GM19035 (cell line): ENCODE measurements at regions not wholly inside any gene's neighbourhood (a gene's known extent, or its start where the extent isn't known, plus 50 kb on each side); places are given as distances from the start of the nearest gene placed in this dataset.

Experiments
- ATAC-seq: cut with Tn5 transposase; IDR thresholded peaks from one replicate; pipeline ENCODE4 v1.9.1; 2021; ENCODE audit not compliant: unreplicated experiment

DNA sequence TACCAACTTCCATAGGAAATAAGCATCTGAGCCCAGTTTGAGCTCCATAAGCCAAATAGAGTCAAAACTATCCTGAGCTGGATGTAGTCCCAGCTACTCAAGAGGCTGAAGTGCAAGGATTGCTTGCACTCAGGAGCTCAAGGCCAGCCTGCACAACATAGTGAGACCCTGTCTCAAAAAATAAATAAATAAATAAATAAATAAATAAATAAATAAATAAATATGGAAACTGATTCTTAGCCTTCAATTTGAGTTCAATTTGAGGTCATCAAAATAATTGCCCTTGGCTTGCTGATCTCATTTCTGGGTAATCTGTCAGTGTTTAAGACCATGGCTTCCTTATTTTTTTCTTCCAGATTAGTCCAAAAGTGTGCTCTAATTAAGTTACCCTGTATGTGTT lies 184.9 kb upstream of the CDH20 start:
- ATAC-seq = no peak

DNA sequence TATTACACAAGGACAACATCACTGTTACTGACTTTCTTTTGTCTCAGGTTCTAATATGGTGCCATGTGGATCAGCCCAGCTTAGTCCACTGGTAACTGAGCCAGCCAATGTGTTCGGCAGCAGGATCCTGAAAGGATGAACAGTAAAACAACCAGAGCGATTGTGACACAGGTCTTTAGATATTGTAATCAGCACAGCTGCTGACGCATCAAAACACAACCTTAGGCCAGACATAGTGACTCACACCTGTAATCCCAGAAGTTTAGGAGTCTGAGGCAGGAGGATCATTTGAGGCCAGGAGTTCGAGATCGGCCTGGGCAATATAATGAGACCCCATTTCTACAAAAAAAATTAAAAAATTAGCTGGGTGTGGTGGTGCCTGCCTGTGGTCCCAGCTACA lies 183.4 kb upstream of the CDH20 start:
- no peak for ATAC-seq

DNA sequence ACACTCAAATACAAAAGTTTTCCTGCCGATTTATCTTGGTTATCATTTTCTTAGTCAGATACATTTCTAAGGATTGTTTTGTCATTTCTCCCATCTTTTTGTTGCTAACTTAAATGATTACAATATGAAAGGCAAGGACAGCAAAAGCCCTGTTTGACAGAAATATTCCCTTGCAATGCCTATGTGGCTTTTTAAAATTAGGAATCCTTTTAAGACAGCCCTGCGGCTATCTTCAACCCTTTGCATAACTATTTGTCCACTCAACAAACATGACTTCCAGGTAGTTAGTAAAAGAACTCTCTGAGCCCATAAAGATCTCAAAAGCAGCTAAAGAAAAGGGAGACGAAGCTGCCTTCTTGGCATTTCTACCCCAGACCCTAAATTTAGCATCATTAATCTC lies 179.7 kb upstream of the CDH20 start:
- ATAC-seq = no peak

DNA sequence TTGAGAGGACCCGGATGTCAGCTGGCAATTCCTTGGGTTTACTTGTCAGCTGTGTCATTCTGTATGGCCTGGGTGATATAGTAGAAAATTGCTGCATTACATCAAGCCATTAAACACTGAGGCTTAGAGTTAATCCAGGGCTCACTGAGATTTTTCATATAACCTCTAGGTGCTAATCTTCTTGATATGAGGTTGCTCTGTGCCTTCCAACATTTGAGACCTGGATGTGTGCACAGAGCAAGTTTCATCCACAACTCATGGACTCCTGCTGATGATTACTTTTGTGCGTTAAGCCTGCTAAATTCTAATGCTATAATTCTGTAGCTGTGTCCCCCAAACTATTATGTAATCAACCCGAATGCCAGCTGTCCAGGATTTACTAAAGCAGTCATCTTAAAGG lies 178.4 kb upstream of the CDH20 start:
- ATAC-seq = no peak

DNA sequence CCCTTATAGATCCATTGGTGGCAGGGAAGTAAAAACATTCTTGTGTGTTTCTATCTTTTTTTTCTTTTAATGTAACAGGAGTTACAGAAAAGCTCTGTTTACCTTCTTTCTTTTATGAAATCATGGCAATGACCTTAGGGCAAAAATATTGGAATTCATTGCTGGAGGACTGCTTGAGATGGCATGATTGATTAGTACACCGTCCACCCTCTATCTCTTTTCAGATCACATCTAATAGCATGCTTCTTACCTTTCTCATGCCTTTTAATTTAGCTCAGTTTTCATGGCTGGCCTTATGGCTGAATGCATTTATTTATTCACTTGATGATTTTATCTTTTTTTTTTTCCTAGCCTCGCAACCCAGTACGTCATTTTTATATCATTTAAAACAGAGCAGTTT lies 177.6 kb upstream of the CDH20 start:
- no peak for ATAC-seq

DNA sequence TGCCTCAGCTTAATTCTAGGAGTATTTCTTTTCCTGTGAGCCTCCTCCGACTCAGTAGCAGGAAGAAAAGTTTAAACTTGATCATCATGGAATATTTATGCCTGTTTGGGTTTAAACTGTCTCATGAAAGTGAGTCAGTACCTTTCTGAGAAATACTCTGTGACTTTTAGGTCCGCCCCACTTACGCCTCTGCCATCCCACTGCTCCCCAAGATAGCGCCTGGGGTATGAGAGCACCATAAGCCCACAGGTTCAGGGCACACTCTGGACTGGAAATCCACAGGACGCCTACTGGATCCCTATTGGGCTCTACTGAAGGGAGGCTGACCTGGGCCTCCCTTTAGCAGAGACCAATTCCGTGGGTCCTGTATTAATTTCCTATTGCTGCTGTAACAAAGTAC lies 175.8 kb upstream of the CDH20 start:
- ATAC-seq = no peak

DNA sequence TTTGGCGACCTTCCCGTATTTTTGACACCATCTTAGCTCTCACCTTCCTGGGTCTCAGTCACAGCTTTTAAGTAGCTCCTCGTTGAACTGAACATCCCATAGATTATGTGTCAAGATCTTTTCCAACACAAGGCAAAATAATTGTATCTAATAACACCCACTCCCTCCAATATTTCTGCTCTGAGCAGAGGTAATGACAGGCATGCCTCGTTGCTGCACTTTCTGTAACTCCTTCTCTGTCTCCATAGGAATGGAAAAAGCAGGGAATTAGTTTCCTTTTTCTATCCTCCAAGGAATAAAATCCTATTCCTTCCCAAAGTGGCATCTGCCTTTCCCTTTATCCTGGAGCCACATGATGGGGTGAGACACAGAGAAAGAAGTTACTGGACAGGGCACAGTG lies 174.0 kb upstream of the CDH20 start:
- no peak for ATAC-seq

DNA sequence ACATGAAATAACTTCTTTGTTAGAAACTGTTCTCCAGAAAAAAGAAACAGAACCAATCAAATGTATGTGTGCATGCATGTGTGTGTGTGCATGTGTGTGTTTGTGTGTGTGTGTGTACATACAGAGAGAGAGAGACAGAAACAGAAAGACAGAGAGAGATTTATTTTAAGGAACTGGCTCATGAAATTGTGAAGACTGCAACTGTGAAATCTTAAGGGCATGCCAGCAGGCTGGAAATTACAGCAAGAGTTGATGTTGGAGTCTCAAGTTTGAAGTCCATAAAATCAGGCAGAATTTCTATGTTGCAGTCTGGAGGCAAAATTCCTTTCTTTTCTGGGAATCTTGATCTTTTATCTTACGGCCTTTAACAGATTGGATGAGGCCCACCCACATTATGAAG lies 168.9 kb upstream of the CDH20 start:
- ATAC-seq = no peak

DNA sequence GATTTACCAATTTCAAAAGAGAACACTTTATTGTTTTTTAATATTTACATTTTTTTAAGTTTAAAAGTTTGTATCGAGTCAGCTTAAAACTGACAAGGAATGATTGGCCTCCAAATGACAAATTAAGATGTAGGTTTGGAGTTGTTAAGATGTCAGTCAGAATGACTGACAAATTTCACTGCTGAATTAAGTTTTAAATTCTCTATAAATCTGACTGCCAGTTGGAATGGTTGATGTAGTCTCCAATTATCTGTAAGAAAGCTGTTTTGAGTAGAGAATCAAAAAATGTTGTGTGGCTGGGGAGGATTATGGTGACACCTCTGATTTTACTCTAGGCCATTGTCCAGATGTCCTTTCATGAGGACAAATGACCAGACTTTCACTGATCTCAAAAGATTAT lies 165.3 kb upstream of the CDH20 start:
- no peak for ATAC-seq

DNA sequence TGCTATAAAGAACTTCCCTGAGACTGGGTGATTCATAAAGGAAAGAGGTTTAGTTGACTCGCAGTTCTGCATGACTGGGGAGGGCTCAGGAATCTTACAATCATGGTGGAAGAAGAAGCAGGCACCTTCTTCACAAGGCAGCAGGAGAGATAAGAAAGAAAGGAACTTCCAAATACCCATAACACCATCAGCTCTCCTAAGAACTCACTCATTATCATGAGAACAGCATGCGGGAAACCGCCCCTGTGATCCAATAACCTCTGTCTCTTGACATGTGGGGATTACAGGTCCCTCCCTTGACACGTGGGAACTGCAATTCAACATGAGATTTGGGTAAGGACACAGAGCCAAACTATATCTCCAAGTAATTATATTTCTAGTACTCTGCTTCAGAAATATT lies 163.8 kb upstream of the CDH20 start:
- no peak for ATAC-seq

DNA sequence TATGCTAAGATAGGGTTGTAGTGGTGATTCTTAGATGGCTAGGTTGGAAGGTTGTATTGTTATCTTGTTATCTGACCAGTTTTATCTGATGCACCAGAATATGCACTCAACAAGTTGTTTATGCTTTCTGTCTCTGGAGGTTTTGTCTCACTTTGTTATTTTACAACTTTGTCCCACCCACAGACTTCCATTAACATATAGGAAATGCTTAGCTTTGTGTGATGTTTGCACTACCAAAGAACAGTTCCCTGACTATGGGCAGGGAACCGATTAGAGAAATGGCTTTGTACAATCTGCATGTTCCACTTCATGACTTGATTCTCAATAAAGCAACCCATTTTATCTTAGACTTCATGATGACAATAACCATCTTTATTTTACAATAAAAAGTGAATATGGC lies 160.6 kb upstream of the CDH20 start:
- ATAC-seq = no peak

DNA sequence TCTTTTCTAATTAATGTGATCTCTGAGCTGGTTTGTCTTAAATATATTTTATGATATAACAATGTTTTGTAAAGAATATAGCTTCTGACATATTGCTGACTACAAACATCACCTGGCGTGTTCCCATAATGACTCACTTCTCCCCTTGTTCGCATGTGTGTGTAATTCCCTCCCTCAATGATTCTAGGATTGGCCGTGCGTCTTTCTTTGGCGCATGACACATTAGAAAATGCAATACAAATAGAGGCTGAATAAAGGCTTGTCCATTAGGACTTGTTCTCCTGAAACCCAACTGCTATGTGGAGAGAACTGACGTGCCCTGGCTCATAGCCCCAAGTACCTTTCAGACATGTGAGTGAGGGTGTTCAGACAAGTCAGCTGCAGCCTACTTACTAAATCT lies 159.7 kb upstream of the CDH20 start:
- ATAC-seq = no peak

DNA sequence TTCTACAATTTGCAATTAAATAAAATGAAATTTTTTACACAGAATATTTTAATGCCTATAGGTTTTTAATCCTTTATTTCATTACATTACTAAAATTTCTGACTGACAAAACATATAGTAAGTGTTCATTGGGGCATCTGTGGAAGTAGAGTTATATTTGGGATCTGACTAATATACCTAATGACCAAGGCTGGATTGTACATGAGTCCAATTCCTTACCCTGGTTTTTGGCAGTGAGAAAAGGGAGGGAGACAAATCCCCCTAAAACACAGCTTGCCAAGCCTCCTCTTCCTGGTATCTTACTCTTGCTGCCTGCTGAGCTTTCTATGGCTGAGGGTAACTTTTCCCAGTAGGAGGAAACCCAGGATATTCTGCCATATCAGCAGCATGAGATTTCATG lies 149.4 kb upstream of the CDH20 start:
- no peak for ATAC-seq

DNA sequence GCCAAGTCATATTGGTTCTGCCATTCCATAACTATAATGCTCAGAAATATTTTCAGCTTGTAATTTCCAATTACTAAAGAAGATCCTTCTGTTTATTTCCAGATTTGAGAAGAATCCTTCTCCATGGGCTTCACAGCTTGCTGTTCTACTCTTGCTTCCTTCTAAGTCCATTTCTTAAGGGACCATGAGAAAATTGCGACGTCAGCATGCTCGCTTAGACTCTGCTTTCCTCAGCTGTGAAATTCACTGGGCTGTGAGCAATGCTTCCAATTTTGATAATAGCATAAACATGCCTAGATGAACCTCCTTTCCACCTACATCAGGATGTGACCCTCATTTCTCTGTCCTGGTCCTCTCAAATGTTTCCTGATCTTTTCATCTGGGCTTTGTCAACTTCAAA lies 145.3 kb upstream of the CDH20 start:
- no peak for ATAC-seq

DNA sequence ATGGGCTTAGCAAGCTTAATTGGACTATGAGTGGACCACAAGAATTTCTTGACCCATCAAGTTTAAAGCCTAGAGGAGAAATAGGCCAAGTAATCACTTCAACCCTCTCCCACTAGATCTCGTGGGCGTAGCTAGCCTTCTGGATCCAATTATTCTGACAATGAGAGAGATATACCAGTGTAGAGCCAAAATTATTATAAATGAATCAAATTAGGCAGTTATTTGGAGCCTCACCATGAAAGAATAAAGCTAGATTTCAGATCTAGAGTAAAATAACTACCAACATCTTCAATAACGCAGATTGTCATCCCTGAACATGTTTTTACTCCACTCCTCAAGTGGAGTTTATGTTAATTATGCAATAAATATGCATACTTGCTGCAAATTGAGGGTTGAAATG lies 143.9 kb upstream of the CDH20 start:
- no peak for ATAC-seq

DNA sequence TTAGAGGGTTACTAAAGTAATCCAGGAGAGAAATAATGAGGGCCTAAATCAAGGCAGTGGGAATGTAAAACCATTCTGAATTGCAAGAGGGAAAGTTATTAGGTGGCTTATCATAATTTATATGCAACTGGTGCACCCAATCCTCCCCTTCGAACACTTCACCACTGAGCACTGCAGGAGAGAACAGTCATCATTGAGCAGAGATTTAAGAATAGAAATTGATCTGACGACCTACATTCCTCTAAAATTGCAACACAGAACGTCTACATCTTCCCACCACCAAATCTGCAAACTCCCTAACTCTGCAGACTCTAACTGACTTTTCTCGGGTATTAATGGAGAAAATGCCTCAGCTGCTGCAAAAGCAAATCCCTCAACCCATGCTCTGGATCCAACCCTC lies 138.5 kb upstream of the CDH20 start:
- ATAC-seq = no peak

DNA sequence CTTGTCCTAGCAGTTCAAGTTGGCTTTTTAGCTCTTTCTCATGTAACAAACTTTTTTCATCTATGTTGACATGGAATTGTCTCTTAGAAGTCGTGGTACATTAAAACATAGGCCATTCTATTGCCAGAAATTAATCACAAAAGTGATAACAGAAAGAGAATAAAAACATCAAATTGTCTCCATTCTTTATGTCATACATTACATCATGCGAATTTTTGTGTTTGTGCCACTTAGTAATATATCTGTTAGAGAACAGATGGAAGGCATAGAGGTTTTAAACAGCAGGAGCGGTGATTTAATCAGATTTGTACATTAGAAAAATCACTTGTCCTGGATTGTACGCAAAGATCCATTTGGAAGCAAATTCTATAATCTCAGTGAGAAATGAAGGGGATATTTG lies 136.5 kb upstream of the CDH20 start:
- no peak for ATAC-seq

DNA sequence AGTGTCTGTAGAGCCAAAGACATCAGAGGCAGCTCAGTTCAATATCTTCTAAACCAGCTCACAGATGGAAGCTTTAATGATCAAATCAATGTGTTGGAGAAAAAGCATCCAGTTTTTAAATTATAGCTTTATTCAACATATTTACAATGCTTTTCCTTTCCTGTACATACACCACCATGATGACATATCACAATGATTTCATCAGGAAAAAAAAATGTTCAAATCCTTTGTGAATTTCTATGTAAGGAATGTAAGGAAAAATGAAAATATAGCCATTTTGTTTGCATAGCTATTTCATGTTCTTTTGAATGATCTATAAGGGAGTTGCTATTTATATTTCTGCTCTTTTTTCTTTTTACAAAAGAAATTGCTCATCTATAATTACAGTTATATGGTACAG lies 134.7 kb upstream of the CDH20 start:
- no peak for ATAC-seq

DNA sequence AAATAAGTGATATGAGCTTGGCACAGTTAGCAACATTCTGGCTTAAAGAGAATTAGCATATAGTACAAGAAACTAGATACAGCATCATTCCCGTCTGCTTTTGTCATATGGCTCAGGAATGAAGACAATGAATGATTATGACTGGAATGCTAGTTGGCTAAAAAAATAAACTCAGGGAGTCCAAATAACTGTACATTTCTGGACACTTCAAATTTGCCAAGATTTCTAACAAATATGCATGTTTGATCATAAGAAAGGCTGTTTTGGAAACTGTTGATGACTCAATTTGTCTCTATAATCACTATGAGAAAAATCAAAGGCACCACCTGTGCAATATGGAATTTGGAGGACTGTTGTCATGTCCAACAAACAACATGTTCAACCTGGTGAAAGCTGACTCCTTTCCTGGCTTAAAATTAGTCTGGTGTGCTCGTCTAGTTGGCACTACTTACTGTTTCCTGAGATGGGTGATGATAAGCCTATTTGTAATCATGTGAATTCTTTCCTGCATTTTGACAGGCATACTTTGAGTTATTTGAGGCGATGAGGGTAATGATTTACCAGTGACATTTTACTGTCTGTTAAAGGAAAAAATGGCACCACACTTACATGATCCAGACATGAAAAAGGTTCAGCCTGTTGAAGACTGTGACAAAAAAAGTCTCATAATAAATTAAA lies 133.9 kb upstream of the CDH20 start:
- ATAC-seq = no peak

DNA sequence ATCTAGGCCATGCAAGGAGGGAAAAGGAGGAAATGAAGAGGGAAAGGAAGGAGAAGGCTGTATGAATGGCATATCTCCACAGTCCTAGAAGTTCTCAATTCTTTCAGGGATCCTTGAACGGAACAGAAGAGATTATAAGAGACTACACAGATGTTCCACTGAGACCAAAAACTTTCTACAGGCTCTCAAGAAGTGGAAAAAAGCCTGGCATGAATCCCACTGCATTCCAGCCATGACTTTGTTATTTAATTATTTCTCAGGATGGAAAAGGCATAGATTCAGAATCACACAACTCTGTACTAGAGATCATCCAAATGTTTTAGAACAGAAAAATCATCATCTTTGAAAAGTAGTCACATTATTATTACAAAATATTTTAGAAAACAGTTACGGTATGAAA lies 131.7 kb upstream of the CDH20 start:
- ATAC-seq = no peak

DNA sequence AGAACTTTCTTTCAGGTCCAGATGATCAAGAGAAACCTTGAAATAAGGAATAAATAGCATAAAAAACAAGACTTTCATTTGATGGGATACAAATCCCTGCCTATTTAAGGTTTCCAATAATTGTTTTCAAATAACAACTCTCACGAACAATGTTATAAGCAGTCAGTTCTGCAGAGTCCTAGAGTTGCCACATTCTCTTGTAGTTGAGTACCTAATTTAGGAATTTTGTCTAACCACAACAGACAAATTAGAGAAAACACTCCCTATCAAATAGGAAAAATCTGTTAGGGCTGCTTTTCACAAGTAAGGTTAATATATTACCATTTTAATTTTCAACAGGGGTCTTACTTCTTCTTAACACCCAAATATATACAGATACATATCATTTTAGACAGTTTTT lies 130.1 kb upstream of the CDH20 start:
- ATAC-seq = no peak

DNA sequence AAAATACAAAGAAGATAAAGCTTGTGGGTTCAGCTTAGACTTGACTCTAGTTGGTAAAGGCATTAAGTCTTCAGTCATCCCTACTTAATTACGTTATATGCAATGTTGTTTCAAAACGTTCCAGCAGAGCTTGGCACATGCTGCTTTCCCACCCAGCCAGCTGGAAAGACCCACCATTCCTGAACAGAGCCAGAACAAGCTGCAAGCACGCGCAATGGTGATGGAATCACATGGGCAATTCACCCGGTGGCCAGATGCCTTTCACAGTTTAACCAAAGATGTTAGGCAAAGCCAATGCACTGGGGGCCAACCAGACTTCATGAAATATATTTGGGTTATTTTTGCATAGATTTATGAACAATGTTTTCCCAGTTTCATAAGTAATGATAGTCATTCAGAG lies 123.4 kb upstream of the CDH20 start:
- ATAC-seq = no peak

DNA sequence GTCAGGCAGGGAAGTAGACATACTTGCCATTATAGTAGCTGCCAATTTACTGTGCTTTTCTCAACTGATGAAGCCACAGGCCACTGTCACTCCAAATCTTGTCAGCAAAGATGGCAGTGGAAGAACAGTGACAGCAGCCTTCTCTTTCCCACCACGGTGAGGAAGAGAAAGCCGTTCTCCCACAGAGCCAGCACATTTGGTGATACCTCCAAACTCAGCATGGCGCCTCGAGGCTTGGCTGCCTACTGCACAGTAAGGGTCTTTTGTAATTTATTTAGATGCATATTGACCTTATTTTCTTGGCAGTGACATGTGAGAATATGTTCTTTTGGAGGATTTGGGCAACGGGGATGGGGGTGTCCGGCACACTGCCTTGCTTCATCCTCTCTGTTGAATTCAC lies 117.2 kb upstream of the CDH20 start:
- no peak for ATAC-seq

DNA sequence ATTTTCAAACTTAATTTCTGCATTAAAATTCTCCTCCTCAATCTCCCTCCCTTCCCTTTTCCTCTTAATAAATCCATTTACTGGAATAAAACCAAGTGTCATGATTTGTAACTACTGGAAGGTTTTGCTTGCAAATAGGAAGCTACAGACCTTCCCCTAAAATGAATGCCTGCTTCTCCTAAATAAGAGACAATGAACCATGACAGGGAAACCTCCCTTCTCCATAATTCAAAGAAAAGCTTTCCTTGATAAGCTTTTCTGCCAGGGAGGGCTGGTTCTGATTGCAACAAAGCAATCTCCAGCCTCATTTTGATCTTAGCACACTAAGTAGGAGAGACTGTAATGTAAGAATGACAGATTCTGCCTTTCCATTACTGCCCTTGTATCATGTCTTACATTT lies 111.0 kb upstream of the CDH20 start:
- ATAC-seq = no peak
